GM12878 (cell line): ENCODE measurements at regions not wholly inside any gene's neighbourhood (a gene's known extent, or its start where the extent isn't known, plus 50 kb on each side); places are given as distances from the start of the nearest gene placed in this dataset.

Experiments used
- ATAC-seq: fragments of 200-7000 bp; cut with Tn5 transposase; 3 replicates; pipeline ENCODE4 v1.9.1; 2020; ENCODE audit warnings: mild to moderate bottlenecking, moderate library complexity
- BruUV-seq: library from RNA; stranded (reverse); fragments of 400-500 nt; replicated peaks from 2 replicates; lab custom pipeline; 2021; lab: Mats Ljungman, UMichigan
- CTCF ChIA-PET: fragments of 300-600 bp; sonication (Branson Sonifier 250); formaldehyde crosslinking; extraction: SDS; loops from one replicate; lab custom pipeline; 2021; ENCODE audit warnings: inconsistent platforms; lab: Yijun Ruan, JAX
- POLR2A ChIA-PET: fragments of 350-600 bp; formaldehyde crosslinking; extraction: SDS; loops from one replicate; lab custom pipeline; 2021; ENCODE audit warnings: inconsistent platforms; lab: Charles Lee
- RAD21 ChIA-PET: fragments of 300-600 bp; sonication (Branson Sonifier 250); formaldehyde crosslinking; loops from one replicate; lab custom pipeline; 2023; ENCODE audit warnings: antibody characterized with exemption; ENCODE audit not compliant: unreplicated experiment; lab: Charles Lee
- SMC1A ChIA-PET: fragments of 300-600 bp; sonication (Branson Sonifier 250); formaldehyde crosslinking; loops from one replicate; lab custom pipeline; 2023; ENCODE audit not compliant: unreplicated experiment, uncharacterized antibody; lab: Charles Lee
- DNase-seq: peaks from one replicate; pipeline ENCODE4 v3.0.0-alpha.2; 2011; ENCODE audit warnings: low read depth, low spot score
- FAIRE-seq: peaks from 3 replicates; lab custom pipeline; 2011; peaks lifted over from hg19 to GRCh38; lab: Jason Lieb, UNC
- H2AFZ ChIP-seq: 2 replicates; pipeline ENCODE4 v1.6.0; 2011; ENCODE audit warnings: low read depth, low read length, control low read depth; ENCODE audit not compliant: control insufficient read depth
- H3K27ac ChIP-seq: 2 replicates; pipeline ENCODE4 v1.5.1; 2011; ENCODE audit warnings: control low read depth; ENCODE audit not compliant: control insufficient read depth, insufficient read depth
- H3K27me3 ChIP-seq, 2 experiments: replicated peaks in 1 of 2; 2 replicates each; pipeline versions ENCODE4 v1.6.0 to v1.6.1; 2011; ENCODE audit warnings: low read length in 1 of 2; ENCODE audit not compliant: control insufficient read depth in 2 of 2, insufficient read depth in 2 of 2
- H3K36me3 ChIP-seq, 2 experiments: 2 replicates each; pipeline ENCODE4 v1.5.1; 2011; ENCODE audit warnings: low read length in 1 of 2; ENCODE audit not compliant: control insufficient read depth in 2 of 2, insufficient read depth in 2 of 2
- H3K4me1 ChIP-seq: 2 replicates; pipeline ENCODE4 v1.6.1; 2011; ENCODE audit warnings: mild to moderate bottlenecking, low read length, moderate library complexity, mixed read lengths; ENCODE audit not compliant: control insufficient read depth, insufficient read depth
- H3K4me2 ChIP-seq: 2 replicates; pipeline ENCODE4 v1.6.0; 2011; ENCODE audit warnings: control low read depth; ENCODE audit not compliant: control insufficient read depth, insufficient read depth
- H3K4me3 ChIP-seq: fragments of 200-600 bp; sonication (generic); 2 replicates; pipeline ENCODE4 v1.5.1; 2016
- H3K79me2 ChIP-seq: 2 replicates; pipeline ENCODE4 v1.6.0; 2011; ENCODE audit warnings: low read length; ENCODE audit not compliant: control insufficient read depth, insufficient read depth
- H3K9ac ChIP-seq: 2 replicates; pipeline ENCODE4 v1.8.0; 2011; ENCODE audit warnings: low read length, control low read depth, mixed read lengths; ENCODE audit not compliant: control insufficient read depth, insufficient read depth
- H3K9me3 ChIP-seq: replicated peaks from 3 replicates; pipeline ENCODE4 v1.5.1; 2011; ENCODE audit warnings: mild to moderate bottlenecking, low read length; ENCODE audit not compliant: control insufficient read depth, insufficient read depth
- H4K20me1 ChIP-seq: 2 replicates; pipeline ENCODE4 v1.6.0; 2011; ENCODE audit not compliant: control insufficient read depth, insufficient read depth
- BHLHE40 ChIP-seq, 2 experiments: fragments of 450-650 bp in 1 of 2; IDR thresholded peaks; 2 replicates each; pipeline ENCODE4 v1.6.1; 2011 to 2017; ENCODE audit warnings: low read depth in 2 of 2, borderline replicate concordance in 1 of 2, improper control_type of control experiment in 1 of 2, low read length in 1 of 2, mild to moderate bottlenecking in 1 of 2
- PAX8 ChIP-seq: fragments of 450-650 bp; IDR thresholded peaks from 2 replicates; pipeline ENCODE4 v1.6.1; 2017; ENCODE audit warnings: mild to moderate bottlenecking, moderate library complexity
- SPI1 ChIP-seq: IDR thresholded peaks from 2 replicates; pipeline ENCODE4 v1.6.1; 2011; ENCODE audit warnings: low read depth, mild to moderate bottlenecking, low read length, moderate library complexity, borderline replicate concordance; ENCODE audit not compliant: insufficient read depth
- in situ Hi-C: fragments of 300-500 bp; cut with MboI; formaldehyde crosslinking; loops from 9 replicates; pipeline ENCODE4 v1.14.3; 2018; ENCODE audit warnings: mixed read lengths
- intact Hi-C: fragments of 100-400 bp; cut with micrococcal nuclease; formaldehyde crosslinking; loops from one replicate; pipeline ENCODE4 v1.14.2; 2022; ENCODE audit not compliant: unreplicated experiment
- TF ChIP-seq, protein P1 (sequence below): fragments of 450-650 bp; formaldehyde crosslinking; IDR thresholded peaks from 2 replicates; pipeline ENCODE4 v1.4.0; 2022; ENCODE audit warnings: mild to moderate bottlenecking, moderate library complexity
- TF ChIP-seq, protein P2 (sequence below): fragments of 450-650 bp; IDR thresholded peaks from 2 replicates; pipeline ENCODE4 v1.6.1; 2018; ENCODE audit warnings: borderline replicate concordance, mild to moderate bottlenecking; ENCODE audit not compliant: partially characterized antibody

DNA sequence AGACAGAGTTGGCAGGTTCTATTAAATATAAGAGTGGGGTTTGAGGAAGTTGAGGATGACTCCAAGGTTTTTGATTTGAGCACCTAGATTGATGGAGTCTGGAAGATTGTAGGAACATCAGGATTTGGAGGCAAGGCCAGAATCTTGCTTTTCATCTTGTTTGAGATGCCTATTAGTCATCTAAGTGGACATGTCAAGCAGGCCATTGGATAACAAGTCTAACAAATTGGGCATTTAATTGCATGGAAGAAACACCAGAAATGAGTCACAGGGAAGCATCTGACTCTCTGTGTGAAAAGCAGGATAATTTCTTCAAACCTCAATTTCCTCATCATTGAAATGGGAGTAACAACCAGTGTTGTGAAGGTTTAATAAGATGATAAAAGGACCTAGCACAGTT, 53.3 kb upstream of the ARL15 start (continued):
- TF ChIP-seq, protein P1, sequence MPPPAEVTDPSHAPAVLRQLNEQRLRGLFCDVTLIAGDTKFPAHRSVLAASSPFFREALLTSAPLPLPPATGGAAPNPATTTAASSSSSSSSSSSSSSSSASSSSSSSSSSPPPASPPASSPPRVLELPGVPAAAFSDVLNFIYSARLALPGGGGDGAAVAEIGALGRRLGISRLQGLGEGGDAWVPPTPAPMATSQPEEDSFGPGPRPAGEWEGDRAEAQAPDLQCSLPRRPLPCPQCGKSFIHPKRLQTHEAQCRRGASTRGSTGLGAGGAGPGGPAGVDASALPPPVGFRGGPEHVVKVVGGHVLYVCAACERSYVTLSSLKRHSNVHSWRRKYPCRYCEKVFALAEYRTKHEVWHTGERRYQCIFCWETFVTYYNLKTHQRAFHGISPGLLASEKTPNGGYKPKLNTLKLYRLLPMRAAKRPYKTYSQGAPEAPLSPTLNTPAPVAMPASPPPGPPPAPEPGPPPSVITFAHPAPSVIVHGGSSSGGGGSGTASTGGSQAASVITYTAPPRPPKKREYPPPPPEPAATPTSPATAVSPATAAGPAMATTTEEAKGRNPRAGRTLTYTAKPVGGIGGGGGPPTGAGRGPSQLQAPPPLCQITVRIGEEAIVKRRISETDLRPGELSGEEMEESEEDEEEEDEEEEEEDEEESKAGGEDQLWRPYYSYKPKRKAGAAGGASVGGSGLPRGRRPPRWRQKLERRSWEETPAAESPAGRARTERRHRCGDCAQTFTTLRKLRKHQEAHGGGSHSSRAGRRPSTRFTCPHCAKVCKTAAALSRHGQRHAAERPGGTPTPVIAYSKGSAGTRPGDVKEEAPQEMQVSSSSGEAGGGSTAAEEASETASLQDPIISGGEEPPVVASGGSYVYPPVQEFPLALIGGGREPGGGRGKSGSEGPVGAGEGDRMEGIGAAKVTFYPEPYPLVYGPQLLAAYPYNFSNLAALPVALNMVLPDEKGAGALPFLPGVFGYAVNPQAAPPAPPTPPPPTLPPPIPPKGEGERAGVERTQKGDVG (CRISPR knock-in tag), result no peak
- no peak for TF ChIP-seq PAX8
- TF ChIP-seq, protein P2, sequence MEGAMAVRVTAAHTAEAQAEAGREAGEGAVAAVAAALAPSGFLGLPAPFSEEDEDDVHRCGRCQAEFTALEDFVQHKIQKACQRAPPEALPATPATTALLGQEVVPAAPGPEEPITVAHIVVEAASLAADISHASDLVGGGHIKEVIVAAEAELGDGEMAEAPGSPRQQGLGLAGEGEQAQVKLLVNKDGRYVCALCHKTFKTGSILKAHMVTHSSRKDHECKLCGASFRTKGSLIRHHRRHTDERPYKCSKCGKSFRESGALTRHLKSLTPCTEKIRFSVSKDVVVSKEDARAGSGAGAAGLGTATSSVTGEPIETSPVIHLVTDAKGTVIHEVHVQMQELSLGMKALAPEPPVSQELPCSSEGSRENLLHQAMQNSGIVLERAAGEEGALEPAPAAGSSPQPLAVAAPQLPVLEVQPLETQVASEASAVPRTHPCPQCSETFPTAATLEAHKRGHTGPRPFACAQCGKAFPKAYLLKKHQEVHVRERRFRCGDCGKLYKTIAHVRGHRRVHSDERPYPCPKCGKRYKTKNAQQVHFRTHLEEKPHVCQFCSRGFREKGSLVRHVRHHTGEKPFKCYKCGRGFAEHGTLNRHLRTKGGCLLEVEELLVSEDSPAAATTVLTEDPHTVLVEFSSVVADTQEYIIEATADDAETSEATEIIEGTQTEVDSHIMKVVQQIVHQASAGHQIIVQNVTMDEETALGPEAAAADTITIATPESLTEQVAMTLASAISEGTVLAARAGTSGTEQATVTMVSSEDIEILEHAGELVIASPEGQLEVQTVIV, result no peak

DNA sequence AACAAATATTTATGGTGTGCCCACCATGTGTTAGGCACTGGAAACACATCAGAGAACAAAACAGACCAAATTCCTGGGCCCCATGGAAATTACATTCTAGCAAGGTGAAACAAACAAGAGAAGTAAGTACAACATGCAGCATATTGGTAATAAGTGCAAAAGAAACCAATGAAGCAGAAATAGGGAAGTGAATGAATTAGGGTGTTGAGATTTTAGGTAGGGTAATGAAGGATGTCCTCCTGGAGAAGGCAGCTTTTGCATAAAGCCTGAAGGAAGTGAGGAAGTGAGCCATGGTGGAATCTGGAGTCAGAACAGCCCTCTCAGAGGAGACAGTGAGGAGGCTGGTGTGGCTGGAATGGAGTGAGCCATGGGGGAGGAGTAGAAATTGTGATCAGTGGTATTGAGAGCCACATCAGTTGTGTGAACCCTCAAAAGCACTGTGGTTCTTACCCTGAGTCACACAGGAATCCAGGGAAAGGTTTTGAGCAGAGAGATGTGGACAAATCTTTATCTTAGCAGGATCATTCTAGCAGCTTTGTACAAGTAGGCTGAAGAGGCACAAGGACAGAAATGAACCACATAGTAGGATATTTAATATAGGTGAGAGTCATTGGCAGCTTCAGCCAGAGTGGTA, 52.7 kb upstream of the ARL15 start:
- H2AFZ ChIP-seq, result no peak overlapping the region
- H3K9me3 ChIP-seq, result no peaks in the 10 kb centered on the region
- no peak overlapping the region for H3K4me2 ChIP-seq
- no peaks in the 10 kb centered on the region for H3K79me2 ChIP-seq
- no peak for ATAC-seq
- ChIA-PET SMC1A (no interaction called here), POLR2A (no interaction called here), CTCF (no interaction called here), RAD21 (no interaction called here)
- no peaks in the 10 kb centered on the region for H3K27me3 ChIP-seq
- TF ChIP-seq SPI1, result peak; percentile 47; the same call in 1 of the 2 replicates
- no peak for TF ChIP-seq BHLHE40 (IDR thresholded peaks at IDR 0.05; ENCODE audit: borderline replicate concordance in 1 of 2, low read depth in 2 of 2, low read length in 1 of 2)
- intact Hi-C loops (no loop called here), in situ Hi-C loops (no loop called here)
- no TSS peak for BruUV-seq
- FAIRE-seq, result no peak
- H4K20me1 ChIP-seq, result no peaks in the 10 kb centered on the region
- H3K4me3 ChIP-seq, result no peak overlapping the region
- H3K9ac ChIP-seq, result no peak overlapping the region
- H3K27ac ChIP-seq, result no peak overlapping the region
- no peaks in the 10 kb centered on the region for H3K4me1 ChIP-seq
- DNase-seq, result no peak
- H3K36me3 ChIP-seq, result no peaks in the 10 kb centered on the region
